ENCODE measurements at regions not wholly inside any gene's neighbourhood (a gene's known extent, or its start where the extent isn't known, plus 50 kb on each side); places are given as distances from the start of the nearest gene placed in this dataset.
"Not testable (repeated sequence)": the region's sequence is repeated elsewhere in the genome, so short reads cannot be mapped to it uniquely, and the experiment has no call there.

DNA sequence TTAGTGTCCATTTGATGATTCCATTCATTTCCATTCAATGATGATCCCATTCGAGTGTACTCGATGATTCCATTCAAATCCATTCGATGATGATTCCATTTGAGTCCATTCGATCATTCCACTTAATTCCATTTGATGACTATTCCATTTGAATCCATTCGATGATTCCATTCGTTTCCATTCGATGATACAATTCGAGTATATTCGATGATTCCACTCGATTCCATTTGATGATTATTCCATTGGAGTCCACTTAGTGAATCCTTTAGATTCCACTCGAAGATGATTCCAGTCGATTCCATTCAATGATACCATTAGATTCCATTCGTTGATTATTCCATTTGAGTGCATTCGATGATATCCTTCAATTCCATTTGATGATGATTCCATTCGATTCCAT lies 277.0 kb downstream of the CCT8L2 start:
- not testable (repeated sequence) for TF ChIP-seq POLR2A (IDR thresholded peaks at IDR 0.05)
- TF ChIP-seq, protein P1, sequence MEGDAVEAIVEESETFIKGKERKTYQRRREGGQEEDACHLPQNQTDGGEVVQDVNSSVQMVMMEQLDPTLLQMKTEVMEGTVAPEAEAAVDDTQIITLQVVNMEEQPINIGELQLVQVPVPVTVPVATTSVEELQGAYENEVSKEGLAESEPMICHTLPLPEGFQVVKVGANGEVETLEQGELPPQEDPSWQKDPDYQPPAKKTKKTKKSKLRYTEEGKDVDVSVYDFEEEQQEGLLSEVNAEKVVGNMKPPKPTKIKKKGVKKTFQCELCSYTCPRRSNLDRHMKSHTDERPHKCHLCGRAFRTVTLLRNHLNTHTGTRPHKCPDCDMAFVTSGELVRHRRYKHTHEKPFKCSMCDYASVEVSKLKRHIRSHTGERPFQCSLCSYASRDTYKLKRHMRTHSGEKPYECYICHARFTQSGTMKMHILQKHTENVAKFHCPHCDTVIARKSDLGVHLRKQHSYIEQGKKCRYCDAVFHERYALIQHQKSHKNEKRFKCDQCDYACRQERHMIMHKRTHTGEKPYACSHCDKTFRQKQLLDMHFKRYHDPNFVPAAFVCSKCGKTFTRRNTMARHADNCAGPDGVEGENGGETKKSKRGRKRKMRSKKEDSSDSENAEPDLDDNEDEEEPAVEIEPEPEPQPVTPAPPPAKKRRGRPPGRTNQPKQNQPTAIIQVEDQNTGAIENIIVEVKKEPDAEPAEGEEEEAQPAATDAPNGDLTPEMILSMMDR (IDR thresholded peaks at IDR 0.05): not testable (repeated sequence)
